Nephron (organoid): ENCODE measurements at regions not wholly inside any gene's neighbourhood (a gene's known extent, or its start where the extent isn't known, plus 50 kb on each side); places are given as distances from the start of the nearest gene placed in this dataset.

Experiments used
- H3K27ac Mint-ChIP-seq, 3 experiments: 2 replicates each; pipeline ENCODE4 v1.8.0; 2020; ENCODE audit warnings: mixed read lengths in 3 of 3, mild to moderate bottlenecking in 2 of 3, moderate library complexity in 1 of 3
- H3K27me3 Mint-ChIP-seq: 2 replicates; pipeline ENCODE4 v1.8.0; 2021; ENCODE audit warnings: low read depth, mild to moderate bottlenecking, moderate library complexity, mixed read lengths
- H3K36me3 Mint-ChIP-seq: 2 replicates; pipeline ENCODE4 v1.8.0; 2020; ENCODE audit warnings: low read depth, mixed read lengths
- H3K4me1 Mint-ChIP-seq: 2 replicates; pipeline ENCODE4 v1.8.0; 2020; ENCODE audit warnings: mixed read lengths
- H3K4me3 Mint-ChIP-seq, 3 experiments: 2 replicates each; pipeline ENCODE4 v1.8.0; 2020; ENCODE audit warnings: mild to moderate bottlenecking in 3 of 3, mixed read lengths in 3 of 3, moderate library complexity in 2 of 3
- H3K9me3 Mint-ChIP-seq: 2 replicates; pipeline ENCODE4 v1.8.0; 2020; ENCODE audit warnings: mixed read lengths
- TF ChIP-seq, protein P1 (sequence below), 3 experiments: fragments of 200-600 bp; sonication (generic); IDR thresholded peaks; one replicate each; pipeline ENCODE4 v1.5.0; 2021; ENCODE audit warnings: antibody characterized with exemption in 3 of 3; ENCODE audit not compliant: unreplicated experiment in 3 of 3

DNA sequence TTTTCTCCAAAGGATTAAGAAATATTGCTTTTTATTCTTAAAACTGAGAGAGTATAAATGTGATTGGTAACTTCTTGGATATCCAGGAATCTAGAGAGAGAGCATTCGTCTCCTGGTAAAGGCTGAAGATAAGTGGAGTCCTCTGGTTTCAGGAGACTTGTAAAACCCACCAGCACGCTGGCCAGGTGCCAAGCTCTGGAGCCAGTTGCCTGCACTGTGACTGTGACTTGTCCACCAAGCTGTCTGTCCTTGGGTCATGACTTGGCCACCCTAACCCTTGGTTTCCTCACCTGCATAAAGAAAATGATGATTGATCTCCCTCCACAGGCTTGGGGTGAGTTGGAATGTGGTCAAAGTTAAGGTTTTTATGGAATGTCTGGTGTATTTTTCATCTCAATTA lies 185.4 kb upstream of the NCKAP5 start:
- TF ChIP-seq, protein P1, sequence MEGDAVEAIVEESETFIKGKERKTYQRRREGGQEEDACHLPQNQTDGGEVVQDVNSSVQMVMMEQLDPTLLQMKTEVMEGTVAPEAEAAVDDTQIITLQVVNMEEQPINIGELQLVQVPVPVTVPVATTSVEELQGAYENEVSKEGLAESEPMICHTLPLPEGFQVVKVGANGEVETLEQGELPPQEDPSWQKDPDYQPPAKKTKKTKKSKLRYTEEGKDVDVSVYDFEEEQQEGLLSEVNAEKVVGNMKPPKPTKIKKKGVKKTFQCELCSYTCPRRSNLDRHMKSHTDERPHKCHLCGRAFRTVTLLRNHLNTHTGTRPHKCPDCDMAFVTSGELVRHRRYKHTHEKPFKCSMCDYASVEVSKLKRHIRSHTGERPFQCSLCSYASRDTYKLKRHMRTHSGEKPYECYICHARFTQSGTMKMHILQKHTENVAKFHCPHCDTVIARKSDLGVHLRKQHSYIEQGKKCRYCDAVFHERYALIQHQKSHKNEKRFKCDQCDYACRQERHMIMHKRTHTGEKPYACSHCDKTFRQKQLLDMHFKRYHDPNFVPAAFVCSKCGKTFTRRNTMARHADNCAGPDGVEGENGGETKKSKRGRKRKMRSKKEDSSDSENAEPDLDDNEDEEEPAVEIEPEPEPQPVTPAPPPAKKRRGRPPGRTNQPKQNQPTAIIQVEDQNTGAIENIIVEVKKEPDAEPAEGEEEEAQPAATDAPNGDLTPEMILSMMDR (IDR thresholded peaks at IDR 0.05; ENCODE audit: unreplicated experiment in 3 of 3): no peak
- H3K36me3 Mint-ChIP-seq: no peaks in the 10 kb centered on the region
- H3K4me3 Mint-ChIP-seq: no peak overlapping the region
- no peak overlapping the region for H3K27ac Mint-ChIP-seq
- peaks cover 17% of the 10 kb centered on the region for H3K4me1 Mint-ChIP-seq
- no peaks in the 10 kb centered on the region for H3K27me3 Mint-ChIP-seq
- H3K9me3 Mint-ChIP-seq: no peaks in the 10 kb centered on the region

DNA sequence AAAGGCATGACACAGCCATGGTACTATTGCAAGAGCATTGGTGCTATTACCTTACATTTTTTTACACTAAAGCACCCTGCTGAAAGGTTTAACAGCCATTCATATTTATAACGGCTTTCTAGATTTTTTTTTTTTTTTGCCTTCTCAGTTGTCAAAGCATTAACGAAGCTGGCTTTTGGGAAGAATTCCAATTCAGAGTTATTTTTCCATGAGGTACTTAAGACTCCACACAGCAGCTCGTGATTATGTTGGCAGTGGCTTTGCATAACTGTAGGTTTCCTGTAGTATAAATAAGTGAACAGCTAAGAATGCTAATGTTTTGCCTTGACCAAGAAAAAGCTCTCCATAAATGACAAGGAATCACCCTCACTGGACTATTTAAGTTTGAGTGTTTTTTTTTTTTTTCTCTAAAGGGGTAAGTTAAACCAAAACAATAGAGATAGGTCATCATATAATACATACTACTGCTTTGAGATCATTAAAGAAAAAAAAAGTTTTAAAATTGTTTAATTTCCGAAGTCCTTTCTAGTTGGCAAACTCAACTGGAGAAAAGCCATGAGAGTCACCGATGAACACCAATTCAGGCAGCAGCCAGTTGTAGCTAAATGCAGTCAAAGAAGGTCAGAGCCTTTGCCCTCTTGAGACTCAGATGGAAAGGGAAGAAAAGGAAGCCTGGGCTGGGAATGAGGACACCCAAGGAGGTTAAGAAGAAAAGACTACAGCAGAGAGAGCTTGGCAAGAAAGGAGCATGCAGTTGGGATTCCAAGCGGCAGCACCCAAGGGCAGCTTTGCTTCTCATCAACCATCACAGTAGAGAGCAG lies 187.4 kb upstream of the NCKAP5 start:
- Mint-ChIP-seq H3K27me3 (no peaks in the 10 kb centered on the region), H3K27ac (peak overlapping the region; percentile 61 to 94 (median 90)), H3K4me1 (peaks cover 25% of the 10 kb centered on the region), H3K9me3 (no peaks in the 10 kb centered on the region), H3K36me3 (no peaks in the 10 kb centered on the region), H3K4me3 (peak overlapping the region in 1 of 3 experiments; percentile 35)
- TF ChIP-seq, protein P1 (IDR thresholded peaks at IDR 0.05; ENCODE audit: unreplicated experiment in 3 of 3): no peak

DNA sequence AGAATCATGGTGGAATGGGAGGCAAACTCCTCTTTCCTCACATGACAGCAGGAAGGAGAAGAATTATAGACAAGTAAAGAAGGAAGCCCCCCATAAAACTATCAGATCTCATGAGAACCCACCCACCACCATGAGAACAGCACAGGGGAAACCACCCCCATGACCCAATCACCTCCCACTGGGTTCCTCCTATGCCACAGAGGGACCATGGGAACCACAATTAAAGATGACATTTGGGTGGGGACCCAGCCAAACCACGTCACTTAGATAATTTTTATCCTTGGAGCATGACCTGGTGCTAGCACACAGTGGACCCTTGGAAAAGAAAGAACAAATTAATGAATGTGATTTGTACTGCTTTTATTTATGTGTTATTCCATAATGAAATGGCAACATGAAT lies 188.6 kb upstream of the NCKAP5 start:
- no peaks in the 10 kb centered on the region for H3K27me3 Mint-ChIP-seq
- no peaks in the 10 kb centered on the region for H3K36me3 Mint-ChIP-seq
- H3K4me1 Mint-ChIP-seq: peaks cover 25% of the 10 kb centered on the region
- H3K9me3 Mint-ChIP-seq: no peaks in the 10 kb centered on the region
- peak overlapping the region in 1 of 3 experiments; percentile 3 for H3K4me3 Mint-ChIP-seq
- TF ChIP-seq, protein P1 (IDR thresholded peaks at IDR 0.05; ENCODE audit: unreplicated experiment in 3 of 3): no peak
- peak overlapping the region in 2 of 3 experiments; percentile 90 to 94 for H3K27ac Mint-ChIP-seq

DNA sequence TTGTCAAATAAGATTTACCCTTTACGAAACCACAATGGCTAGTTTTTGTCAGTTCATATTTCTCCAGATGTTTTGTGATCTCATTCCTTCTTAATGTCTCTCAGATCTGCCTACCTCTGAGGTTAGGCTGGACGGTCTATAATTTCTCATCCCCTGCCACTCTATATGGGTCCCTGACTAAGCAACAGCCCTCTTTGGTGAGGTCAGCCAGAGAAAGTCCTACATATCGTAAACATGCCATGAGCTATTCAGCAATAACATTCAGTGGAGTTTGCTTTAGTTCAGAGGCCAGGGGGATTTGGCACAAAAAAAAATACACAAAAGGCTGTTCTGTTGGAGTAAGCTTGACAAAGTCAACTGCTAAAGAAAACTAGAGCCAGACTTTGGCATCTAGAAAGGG lies 192.1 kb upstream of the NCKAP5 start:
- TF ChIP-seq, protein P1 (IDR thresholded peaks at IDR 0.05; ENCODE audit: unreplicated experiment in 3 of 3): no peak
- H3K27ac Mint-ChIP-seq: peak overlapping the region; percentile 53 to 86 (median 63)
- no peaks in the 10 kb centered on the region for H3K27me3 Mint-ChIP-seq
- no peak overlapping the region for H3K4me3 Mint-ChIP-seq
- H3K4me1 Mint-ChIP-seq: peaks cover 23% of the 10 kb centered on the region
- H3K36me3 Mint-ChIP-seq: peaks cover 7% of the 10 kb centered on the region
- peaks cover 3% of the 10 kb centered on the region for H3K9me3 Mint-ChIP-seq

DNA sequence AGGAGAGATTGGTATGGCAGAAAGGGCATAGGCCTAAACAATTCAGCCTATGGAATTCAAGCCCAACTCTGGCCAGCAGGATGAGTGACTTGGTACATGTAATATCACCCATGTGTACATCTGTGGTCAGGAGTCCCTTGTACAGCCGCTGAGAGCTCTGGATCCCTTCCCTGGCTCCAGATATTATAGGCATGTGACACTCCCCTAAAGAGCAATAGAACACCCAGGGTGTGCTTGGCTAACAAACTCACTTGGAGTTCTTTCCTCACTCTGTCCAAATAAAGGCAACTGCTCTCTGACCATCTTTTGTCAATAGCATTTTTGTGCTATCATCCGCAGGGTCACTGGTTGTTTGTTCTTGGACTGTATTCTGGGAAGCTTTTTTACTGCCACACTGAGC lies 197.4 kb upstream of the NCKAP5 start:
- TF ChIP-seq, protein P1 (IDR thresholded peaks at IDR 0.05; ENCODE audit: unreplicated experiment in 3 of 3): no peak
- Mint-ChIP-seq H3K27ac (peak overlapping the region; percentile 34 to 54 (median 40)), H3K36me3 (peaks cover 7% of the 10 kb centered on the region), H3K27me3 (no peaks in the 10 kb centered on the region), H3K4me1 (peaks cover 40% of the 10 kb centered on the region), H3K9me3 (peaks cover 3% of the 10 kb centered on the region), H3K4me3 (no peak overlapping the region)
